ENCODE measurements at regions not wholly inside any gene's neighbourhood (a gene's known extent, or its start where the extent isn't known, plus 50 kb on each side); places are given as distances from the start of the nearest gene placed in this dataset.

DNA sequence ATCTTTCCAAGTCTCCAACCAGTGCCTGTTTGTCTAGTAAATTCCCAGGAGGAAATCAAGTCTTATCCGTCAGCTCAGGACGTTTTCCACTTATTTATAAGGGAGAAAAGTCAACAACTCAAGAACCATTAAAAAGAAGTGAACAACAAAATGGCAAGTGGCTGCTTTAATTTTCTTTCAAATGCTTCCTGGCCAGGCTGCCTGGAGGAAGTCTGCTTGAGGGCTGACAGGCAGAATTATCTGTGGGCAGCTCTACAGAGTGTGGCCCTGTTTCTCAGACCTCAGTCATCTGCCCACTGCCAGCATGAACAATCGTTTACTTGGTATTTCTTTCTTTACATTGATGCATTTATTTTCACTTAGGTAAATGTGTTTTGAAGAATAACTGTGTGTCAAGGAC, 281.9 kb upstream of the ISX start:
- DNase-seq: no peak
- TF ChIP-seq, protein P1, sequence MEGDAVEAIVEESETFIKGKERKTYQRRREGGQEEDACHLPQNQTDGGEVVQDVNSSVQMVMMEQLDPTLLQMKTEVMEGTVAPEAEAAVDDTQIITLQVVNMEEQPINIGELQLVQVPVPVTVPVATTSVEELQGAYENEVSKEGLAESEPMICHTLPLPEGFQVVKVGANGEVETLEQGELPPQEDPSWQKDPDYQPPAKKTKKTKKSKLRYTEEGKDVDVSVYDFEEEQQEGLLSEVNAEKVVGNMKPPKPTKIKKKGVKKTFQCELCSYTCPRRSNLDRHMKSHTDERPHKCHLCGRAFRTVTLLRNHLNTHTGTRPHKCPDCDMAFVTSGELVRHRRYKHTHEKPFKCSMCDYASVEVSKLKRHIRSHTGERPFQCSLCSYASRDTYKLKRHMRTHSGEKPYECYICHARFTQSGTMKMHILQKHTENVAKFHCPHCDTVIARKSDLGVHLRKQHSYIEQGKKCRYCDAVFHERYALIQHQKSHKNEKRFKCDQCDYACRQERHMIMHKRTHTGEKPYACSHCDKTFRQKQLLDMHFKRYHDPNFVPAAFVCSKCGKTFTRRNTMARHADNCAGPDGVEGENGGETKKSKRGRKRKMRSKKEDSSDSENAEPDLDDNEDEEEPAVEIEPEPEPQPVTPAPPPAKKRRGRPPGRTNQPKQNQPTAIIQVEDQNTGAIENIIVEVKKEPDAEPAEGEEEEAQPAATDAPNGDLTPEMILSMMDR (IDR thresholded peaks at IDR 0.05): no peak
- TF ChIP-seq POLR2A (IDR thresholded peaks at IDR 0.05): no peak
- TF ChIP-seq EP300 (IDR thresholded peaks at IDR 0.05): no peak
- TF ChIP-seq POLR2AphosphoS5 (IDR thresholded peaks at IDR 0.05): no peak
- H3K27me3 ChIP-seq: no peaks in the 10 kb centered on the region
- WGBS, 5 donors: 13 to 22% (median 20%) methylated on average over 3 of the region's 3 CpGs
- no peaks in the 10 kb centered on the region for H3K36me3 ChIP-seq
- no peak overlapping the region for H3K27ac ChIP-seq
- no peak overlapping the region for H3K4me3 ChIP-seq
- peaks cover 3 to 7% (median 5%) of the 10 kb centered on the region in 4 donors for H3K9me3 ChIP-seq
- no peaks in the 10 kb centered on the region for H3K4me1 ChIP-seq
- intact Hi-C loops (cut with DNase I; ENCODE audit: low total_unique reads): no loop called here

DNA sequence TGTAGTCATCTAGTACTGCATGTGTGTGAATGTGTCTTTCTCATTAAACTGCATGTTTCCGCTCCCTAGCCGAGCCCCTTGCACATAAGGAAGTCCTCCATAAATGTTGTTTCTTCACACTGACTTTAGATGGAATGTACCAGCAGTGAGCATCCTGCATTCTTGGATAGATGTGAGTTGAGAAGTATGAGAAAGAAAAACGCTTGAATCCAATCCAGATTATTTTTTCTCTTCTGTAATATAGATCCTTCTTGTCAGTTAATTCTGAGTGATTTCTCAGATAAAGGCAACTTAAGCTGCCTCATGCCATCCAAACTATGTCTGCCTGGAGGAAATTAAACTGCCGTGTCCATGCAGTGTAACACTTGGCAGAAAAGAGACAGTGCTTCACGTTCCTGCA, 268.1 kb upstream of the ISX start:
- intact Hi-C loops (cut with DNase I; ENCODE audit: low total_unique reads): no loop called here
- Histone ChIP-seq H3K27me3 (no peaks in the 10 kb centered on the region), H3K36me3 (no peaks in the 10 kb centered on the region), H3K9me3 (peaks cover 0 to 5% (median 0%) of the 10 kb centered on the region in 4 donors), H3K4me1 (peaks cover 0 to 11% (median 0%) of the 10 kb centered on the region in 4 donors), H3K4me3 (no peak overlapping the region), H3K27ac (no peak overlapping the region)
- WGBS, 5 donors: 70 to 84% (median 73%) methylated on average over 5 of the region's 5 CpGs
- no peak for DNase-seq
- TF ChIP-seq POLR2A (IDR thresholded peaks at IDR 0.05) (no peak), POLR2AphosphoS5 (IDR thresholded peaks at IDR 0.05) (no peak), EP300 (IDR thresholded peaks at IDR 0.05) (no peak)
- TF ChIP-seq, protein P1 (IDR thresholded peaks at IDR 0.05): no peak

DNA sequence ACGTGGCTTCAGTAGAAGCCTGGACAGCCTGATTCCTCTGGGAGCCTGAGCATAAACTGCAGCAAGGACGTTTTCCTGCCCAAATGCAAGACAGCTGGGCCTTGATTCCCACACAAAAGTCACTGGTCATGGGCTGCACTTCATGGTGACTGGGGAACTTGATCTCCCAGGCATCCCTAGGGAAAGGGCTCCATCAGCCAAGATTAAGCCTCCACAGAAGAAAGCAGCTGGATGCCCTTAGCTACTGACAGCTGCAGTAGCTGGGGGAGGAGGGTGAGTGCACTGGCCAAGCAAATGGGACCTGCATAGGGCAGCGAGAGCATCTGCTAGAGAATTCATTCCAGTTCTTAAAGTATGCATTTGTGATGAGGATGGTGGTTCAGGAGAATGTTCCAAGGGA, 267.4 kb upstream of the ISX start:
- Histone ChIP-seq H3K27me3 (no peaks in the 10 kb centered on the region), H3K9me3 (peaks cover 0 to 5% (median 0%) of the 10 kb centered on the region in 4 donors), H3K4me1 (peaks cover 0 to 11% (median 0%) of the 10 kb centered on the region in 4 donors), H3K4me3 (no peak overlapping the region), H3K27ac (no peak overlapping the region), H3K36me3 (no peaks in the 10 kb centered on the region)
- DNase-seq: peak in 1 of 2 donors; percentile 50
- TF ChIP-seq POLR2A (IDR thresholded peaks at IDR 0.05) (no peak), POLR2AphosphoS5 (IDR thresholded peaks at IDR 0.05) (no peak), EP300 (IDR thresholded peaks at IDR 0.05) (no peak)
- TF ChIP-seq, protein P1 (IDR thresholded peaks at IDR 0.05): no peak
- intact Hi-C loops (cut with DNase I; ENCODE audit: low total_unique reads): no loop called here
- 44 to 71% (median 49%) methylated on average over 3 of the region's 3 CpGs for WGBS, 5 donors

DNA sequence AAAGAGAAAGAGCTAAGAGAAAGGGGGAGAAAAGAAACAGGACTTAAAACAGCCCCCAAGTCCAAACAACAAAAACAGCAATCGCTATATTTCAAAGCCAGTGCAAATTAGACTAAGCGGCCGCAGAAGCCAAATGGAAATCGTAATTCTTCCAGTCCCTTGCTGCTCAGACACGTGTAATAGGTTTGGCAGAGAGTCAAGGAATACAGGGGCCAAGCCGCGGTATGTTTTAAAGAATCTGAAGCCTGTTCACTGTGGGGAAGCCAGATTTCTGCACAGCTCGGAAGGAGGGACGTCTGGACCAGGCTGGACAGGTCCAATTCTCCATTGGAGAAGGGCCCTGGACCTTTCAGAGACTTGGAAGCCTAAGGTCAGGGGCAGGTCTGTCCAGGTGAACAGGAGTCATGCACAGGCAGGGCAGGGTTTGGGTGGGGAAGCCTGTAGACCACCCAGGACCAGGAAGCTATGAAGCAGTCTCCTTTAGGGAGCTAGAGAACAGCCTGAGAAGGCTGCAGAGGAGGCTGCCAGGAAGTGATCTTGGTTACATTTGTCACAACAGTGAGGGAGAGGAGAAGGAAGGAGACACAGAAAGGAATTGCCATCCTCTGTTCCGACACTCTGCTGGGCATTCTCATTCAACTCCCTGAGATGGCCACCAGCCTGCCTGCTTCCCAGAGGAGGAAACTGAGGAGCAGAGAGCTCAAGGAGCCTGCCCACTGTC, 265.5 kb upstream of the ISX start:
- WGBS, 5 donors: 48 to 67% (median 62%) methylated on average over 10 of the region's 10 CpGs

More for the DNA sequence above, 265.5 kb upstream of the ISX start:
- intact Hi-C loops (cut with DNase I; ENCODE audit: low total_unique reads): no loop called here
- TF ChIP-seq POLR2A (IDR thresholded peaks at IDR 0.05) (no peak), POLR2AphosphoS5 (IDR thresholded peaks at IDR 0.05) (no peak), EP300 (IDR thresholded peaks at IDR 0.05) (no peak)
- TF ChIP-seq, protein P1 (IDR thresholded peaks at IDR 0.05): no peak
- Histone ChIP-seq H3K27me3 (no peaks in the 10 kb centered on the region), H3K4me3 (no peak overlapping the region), H3K27ac (no peak overlapping the region), H3K36me3 (no peaks in the 10 kb centered on the region), H3K9me3 (peaks cover 0 to 5% (median 0%) of the 10 kb centered on the region in 4 donors), H3K4me1 (peaks cover 0 to 11% (median 0%) of the 10 kb centered on the region in 4 donors)
- DNase-seq: peak in 1 of 2 donors; percentile 85

Data from stomach (tissue), 8 donors.